Amygdala (tissue), 56 donors: ENCODE measurements at regions not wholly inside any gene's neighbourhood (a gene's known extent, or its start where the extent isn't known, plus 50 kb on each side); places are given as distances from the start of the nearest gene placed in this dataset.
"Not testable (repeated sequence)": the region's sequence is repeated elsewhere in the genome, so short reads cannot be mapped to it uniquely, and the experiment has no call there.

ENCODE experiments used
- DNase-seq, 56 donors: peaks; one replicate each; lab custom pipeline; 2025; lab: John Stamatoyannopoulos, UW

GRCh38 chr13:84831666-84832657 lies 949.7 kb upstream of the SLITRK1 start:
- no peak for DNase-seq

DNA sequence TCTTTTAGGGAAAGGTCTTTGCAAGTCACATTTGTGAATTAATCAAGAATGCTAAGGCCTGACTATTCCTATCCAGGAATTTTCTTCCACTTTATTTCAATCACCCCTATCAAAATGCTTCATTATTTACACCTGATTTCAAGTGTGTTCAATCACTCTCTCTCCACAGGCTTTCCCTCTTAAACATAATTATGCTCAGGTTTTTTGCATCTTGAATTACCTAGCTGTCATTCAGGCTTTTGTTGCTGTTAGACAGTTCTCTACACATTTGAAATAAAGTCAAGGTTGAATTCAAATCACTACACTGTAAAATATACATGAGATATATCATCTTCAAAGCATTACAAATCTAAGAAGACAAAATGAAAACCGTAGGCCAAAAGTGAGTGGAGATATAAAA lies 941.3 kb upstream of the SLITRK1 start:
- DNase-seq: no peak

DNA sequence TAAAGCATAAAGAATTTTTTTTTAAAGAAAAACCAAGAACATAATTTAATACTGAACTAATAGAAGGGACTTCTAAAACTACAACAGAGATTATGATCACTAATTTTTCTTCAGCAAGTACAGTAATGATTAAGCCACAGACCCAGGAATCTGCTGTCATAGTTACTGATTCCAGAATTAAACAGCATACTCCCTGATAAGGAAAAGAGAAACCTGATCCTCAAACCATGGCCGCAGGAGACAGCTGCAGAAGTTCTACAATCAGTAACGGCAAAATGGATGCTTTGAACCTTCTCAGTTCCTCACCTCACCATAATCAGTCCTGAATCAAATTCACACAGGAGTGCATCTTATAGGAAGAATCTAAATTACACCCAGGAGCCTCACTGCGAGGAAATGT lies 939.0 kb upstream of the SLITRK1 start:
- no peak for DNase-seq

DNA sequence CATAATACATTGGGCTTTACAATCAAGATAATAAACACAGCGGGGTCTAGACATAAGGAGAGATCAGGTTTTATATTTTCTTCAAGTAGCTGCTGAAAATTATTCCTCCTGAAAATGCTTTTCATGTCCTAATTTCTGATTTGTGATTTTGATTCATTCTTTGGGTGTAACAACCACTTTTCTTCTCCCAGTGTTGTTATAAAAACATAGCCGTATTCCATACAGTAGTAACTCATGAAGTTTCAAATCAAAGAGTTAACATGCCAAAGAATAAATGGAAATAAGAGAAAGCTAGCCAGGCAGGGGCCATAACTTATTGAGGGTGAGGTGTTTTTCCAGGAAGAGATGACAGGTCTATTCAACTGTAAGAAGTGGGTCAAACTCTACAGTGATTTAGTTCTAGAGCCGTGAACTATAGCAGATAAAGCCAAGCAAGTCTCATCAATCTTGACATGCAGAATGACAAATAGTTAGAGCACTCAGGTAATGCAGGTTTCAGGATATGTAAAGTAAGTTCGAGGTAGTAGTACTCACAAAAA lies 934.4 kb upstream of the SLITRK1 start:
- no peak for DNase-seq

DNA sequence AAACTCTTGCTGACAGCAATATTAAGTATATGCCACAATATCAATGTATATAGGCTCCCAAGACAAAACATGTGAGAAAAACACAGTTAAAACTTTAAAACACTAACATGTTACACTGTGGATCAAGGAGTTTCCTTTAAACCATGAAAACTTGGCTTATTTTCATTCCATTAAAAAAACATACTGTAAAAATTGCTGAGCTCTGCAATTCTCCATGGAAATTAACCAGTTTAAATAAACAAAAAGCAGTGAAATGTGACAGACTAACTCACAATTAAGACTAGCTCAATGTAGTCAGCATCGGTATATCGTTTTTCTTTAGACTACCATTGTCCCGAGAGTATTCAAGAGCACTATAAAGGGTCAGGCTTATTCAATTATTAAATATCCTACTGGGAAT lies 930.5 kb upstream of the SLITRK1 start:
- no peak for DNase-seq

GRCh38 chr13:84812078-84812477 lies 929.8 kb upstream of the SLITRK1 start:
- DNase-seq: no peak

- DNase-seq: no peak
Observed at GRCh38 chr13:84810781-84811180, 928.5 kb upstream of the SLITRK1 start.

- no peak for DNase-seq
Observed at GRCh38 chr13:84802073-84802472, 919.8 kb upstream of the SLITRK1 start.

- no peak for DNase-seq
Observed at GRCh38 chr13:84784443-84785153, 902.3 kb upstream of the SLITRK1 start.

DNA sequence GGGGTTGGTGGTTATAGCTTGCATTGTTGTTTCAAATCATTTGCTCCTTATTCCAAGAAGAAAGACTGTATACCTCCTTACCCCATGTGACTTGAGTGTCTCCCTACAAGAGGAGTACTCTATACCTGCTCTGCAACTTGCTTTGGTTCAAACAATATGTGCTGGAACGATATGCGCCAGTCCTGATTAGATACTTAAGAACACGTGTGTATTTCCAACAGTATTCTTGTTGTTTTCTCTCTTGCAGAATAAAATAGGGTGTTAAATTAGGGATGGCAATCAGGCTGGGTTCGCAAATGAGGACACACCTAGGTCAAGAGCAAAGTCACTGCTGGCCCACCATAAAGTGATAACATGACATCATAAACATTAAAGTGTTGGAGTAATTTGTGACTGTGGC lies 895.0 kb upstream of the SLITRK1 start:
- no peak for DNase-seq

GRCh38 chr13:84776593-84776992 lies 894.3 kb upstream of the SLITRK1 start:
- DNase-seq: no peak

DNA sequence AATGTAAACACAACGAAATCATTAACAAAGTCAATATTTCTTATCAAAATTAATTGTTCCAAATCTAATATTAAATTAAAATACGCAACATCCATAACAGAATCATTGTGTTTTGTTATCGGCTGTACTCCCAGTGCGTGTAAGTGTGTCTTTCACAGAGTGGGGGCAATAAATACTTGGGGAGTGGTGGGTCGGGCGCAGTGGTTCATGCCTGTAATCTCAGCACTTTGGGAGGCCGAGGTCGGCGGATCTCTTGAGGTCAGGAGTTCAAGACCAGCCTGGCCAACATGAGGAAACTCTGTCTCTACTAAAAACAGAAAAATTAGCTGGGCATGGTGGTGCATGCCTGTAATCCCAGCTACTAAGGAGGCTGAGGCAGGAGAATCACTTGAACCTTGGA lies 893.6 kb upstream of the SLITRK1 start:
- DNase-seq: not testable (repeated sequence)

DNA sequence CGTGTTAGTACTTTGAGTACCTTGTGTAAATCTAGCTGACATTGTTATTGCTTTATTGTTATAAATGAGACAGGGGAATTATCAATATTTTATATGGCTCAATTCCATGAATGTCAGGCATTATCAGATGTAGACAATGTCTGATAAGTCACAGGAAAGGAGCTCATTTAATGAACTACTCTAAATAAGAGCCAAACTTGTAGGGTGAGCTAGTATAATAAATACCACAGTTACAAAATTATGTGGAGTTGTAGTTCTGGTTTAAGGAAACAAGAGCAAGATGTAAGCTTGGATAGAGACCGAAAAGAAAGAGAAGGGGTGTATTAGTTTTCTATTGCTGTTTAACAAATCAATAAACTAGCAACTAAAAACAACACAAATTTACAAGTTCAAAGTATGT lies 891.8 kb upstream of the SLITRK1 start:
- no peak for DNase-seq

DNA sequence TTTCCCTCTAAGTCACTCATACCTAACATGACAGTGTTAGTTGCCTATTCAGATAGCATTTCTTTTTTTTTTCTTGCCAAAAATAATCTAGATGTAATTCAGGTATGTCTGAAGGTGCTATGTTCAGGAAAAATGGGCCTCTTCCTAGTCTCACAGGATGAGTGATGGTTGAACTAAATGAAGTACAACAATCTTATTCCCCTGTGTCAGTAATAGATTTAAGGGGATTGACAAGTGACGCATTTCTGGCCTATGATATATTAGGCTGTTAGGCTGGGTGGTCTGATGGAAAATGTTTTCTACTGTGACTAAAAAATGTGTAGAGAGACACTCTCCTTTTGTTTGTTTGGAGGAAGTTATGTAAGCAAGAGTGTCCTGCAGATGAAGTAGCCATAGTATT lies 878.7 kb upstream of the SLITRK1 start:
- DNase-seq: no peak

GRCh38 chr13:84749126-84749525 lies 866.9 kb upstream of the SLITRK1 start:
- no peak for DNase-seq

- no peak for DNase-seq
Observed at GRCh38 chr13:84745051-84745551, 862.8 kb upstream of the SLITRK1 start.

DNA sequence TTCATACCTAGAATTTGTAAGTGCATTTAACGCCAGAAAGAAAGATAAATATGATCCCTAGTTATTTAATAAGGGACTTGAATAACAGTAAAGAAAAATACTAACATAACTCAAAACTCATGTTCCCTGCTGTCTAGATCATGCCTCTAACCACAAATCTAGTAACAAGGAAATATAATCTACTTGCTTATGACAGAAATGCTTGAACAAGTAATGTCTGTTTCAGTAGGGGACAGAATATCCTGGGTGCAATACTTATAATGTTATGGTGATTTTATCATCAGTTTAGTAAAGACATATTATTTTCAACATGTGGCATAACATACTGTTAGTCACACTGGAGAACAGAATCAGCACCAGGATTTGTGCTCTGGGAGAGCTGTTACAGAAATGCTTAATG lies 861.9 kb upstream of the SLITRK1 start:
- DNase-seq: no peak

- no peak for DNase-seq
Observed at GRCh38 chr13:84741253-84741652, 859.0 kb upstream of the SLITRK1 start.

DNA sequence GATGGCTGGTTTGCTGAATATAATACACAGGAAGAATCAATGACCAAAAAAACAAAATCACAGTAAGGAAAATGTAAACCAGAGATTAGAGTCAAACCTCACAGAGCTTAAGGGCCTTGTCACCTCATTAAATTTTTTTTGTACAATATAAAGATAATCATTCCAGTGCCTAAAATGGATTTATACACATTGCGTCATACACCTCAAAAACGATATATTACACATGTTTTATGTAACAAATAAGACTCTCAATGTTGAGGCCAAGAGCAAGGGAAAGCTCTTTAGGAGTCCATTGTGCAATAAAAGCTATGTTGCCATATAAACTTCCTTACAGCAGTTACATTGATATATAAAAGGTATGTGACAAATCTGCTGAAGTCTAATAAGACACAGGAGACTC lies 856.7 kb upstream of the SLITRK1 start:
- no peak for DNase-seq

- no peak for DNase-seq
Observed at GRCh38 chr13:84737661-84738060, 855.4 kb upstream of the SLITRK1 start.

GRCh38 chr13:84730376-84730775 lies 848.1 kb upstream of the SLITRK1 start:
- DNase-seq: no peak
